Loucy (cell line): ENCODE measurements at regions not wholly inside any gene's neighbourhood (a gene's known extent, or its start where the extent isn't known, plus 50 kb on each side); places are given as distances from the start of the nearest gene placed in this dataset.

Experiments used
- CTCF ChIP-seq: fragments of 200-600 bp; sonication (generic); conservative IDR thresholded peaks from 2 replicates; pipeline ENCODE4 v1.5.1; 2014; ENCODE audit warnings: mild to moderate bottlenecking, antibody characterized with exemption, low read length
- EZH2phosphoT487 ChIP-seq: fragments of 200-600 bp; IDR thresholded peaks from 2 replicates; pipeline ENCODE4 v1.6.1; 2018; ENCODE audit warnings: antibody characterized with exemption, mild to moderate bottlenecking, moderate library complexity, borderline replicate concordance

- TF ChIP-seq CTCF, result no peak
- no peak for TF ChIP-seq EZH2phosphoT487
Observed at GRCh38 chr5:89260254-89260653, 377.3 kb upstream of the MEF2C start.
